Progenitor cell of endocrine pancreas (in vitro differentiated cells): ENCODE measurements at regions not wholly inside any gene's neighbourhood (a gene's known extent, or its start where the extent isn't known, plus 50 kb on each side); places are given as distances from the start of the nearest gene placed in this dataset.
"Not testable (repeated sequence)": the region's sequence is repeated elsewhere in the genome, so short reads cannot be mapped to it uniquely, and the experiment has no call there.

Source experiments
- DNase-seq: peaks from one replicate; pipeline ENCODE4 v3.0.0; 2021; ENCODE audit warnings: low spot score; ENCODE audit not compliant: unreplicated experiment
- H3K27ac Mint-ChIP-seq: 2 replicates; pipeline ENCODE4 v1.8.0; 2021; ENCODE audit warnings: mild to moderate bottlenecking, moderate library complexity, mixed read lengths
- H3K27me3 Mint-ChIP-seq: 2 replicates; pipeline ENCODE4 v1.8.0; 2021; ENCODE audit warnings: mixed read lengths
- H3K36me3 Mint-ChIP-seq: 2 replicates; pipeline ENCODE4 v1.8.0; 2022; ENCODE audit warnings: mixed read lengths; ENCODE audit not compliant: insufficient read depth
- H3K4me1 Mint-ChIP-seq: 2 replicates; pipeline ENCODE4 v1.8.0; 2021; ENCODE audit warnings: low read depth, mixed read lengths
- H3K4me3 Mint-ChIP-seq: 2 replicates; pipeline ENCODE4 v1.8.0; 2021; ENCODE audit warnings: low read depth, mild to moderate bottlenecking, moderate library complexity, mixed read lengths
- H3K9me3 Mint-ChIP-seq: 2 replicates; pipeline ENCODE4 v1.8.0; 2021; ENCODE audit warnings: low read depth, mixed read lengths
- CTCF ChIP-seq: fragments of 200-600 bp; sonication (generic); IDR thresholded peaks from one replicate; pipeline ENCODE4 v1.5.0; 2021; ENCODE audit warnings: antibody characterized with exemption, mild to moderate bottlenecking; ENCODE audit not compliant: unreplicated experiment

GRCh38 chr3:193149998-193150397 lies 91.0 kb upstream of the PLAAT1 start:
- Mint-ChIP-seq H3K4me1 (no peaks in the 10 kb centered on the region), H3K36me3 (no peaks in the 10 kb centered on the region), H3K4me3 (no peak overlapping the region), H3K9me3 (no peaks in the 10 kb centered on the region), H3K27me3 (no peaks in the 10 kb centered on the region), H3K27ac (no peak overlapping the region)
- no peak for TF ChIP-seq CTCF
- no peak for DNase-seq

- not testable (repeated sequence) for H3K27me3 Mint-ChIP-seq, H3K4me3 Mint-ChIP-seq, DNase-seq, H3K27ac Mint-ChIP-seq, H3K4me1 Mint-ChIP-seq, H3K9me3 Mint-ChIP-seq, H3K36me3 Mint-ChIP-seq
Measured at GRCh38 chr3:193155044-193155781, 85.8 kb upstream of the PLAAT1 start.

GRCh38 chr3:193157051-193157450 lies 84.0 kb upstream of the PLAAT1 start:
- no peak for TF ChIP-seq CTCF
- H3K36me3 Mint-ChIP-seq = no peaks in the 10 kb centered on the region
- H3K27me3 Mint-ChIP-seq = peaks cover 3% of the 10 kb centered on the region
- H3K4me3 Mint-ChIP-seq = no peak overlapping the region
- no peak overlapping the region for H3K27ac Mint-ChIP-seq
- peaks cover 2% of the 10 kb centered on the region for H3K9me3 Mint-ChIP-seq
- no peak for DNase-seq
- H3K4me1 Mint-ChIP-seq = no peaks in the 10 kb centered on the region

- DNase-seq = no peak
- peaks cover 2% of the 10 kb centered on the region for H3K4me1 Mint-ChIP-seq
- peaks cover 6% of the 10 kb centered on the region for H3K27me3 Mint-ChIP-seq
- H3K36me3 Mint-ChIP-seq = no peaks in the 10 kb centered on the region
- no peak overlapping the region for H3K4me3 Mint-ChIP-seq
- TF ChIP-seq CTCF = no peak
- H3K27ac Mint-ChIP-seq = no peak overlapping the region
- H3K9me3 Mint-ChIP-seq = no peaks in the 10 kb centered on the region
Measured at GRCh38 chr3:193165431-193166120, 75.4 kb upstream of the PLAAT1 start.

- no peak for DNase-seq
- no peak overlapping the region for H3K27ac Mint-ChIP-seq
- no peaks in the 10 kb centered on the region for H3K9me3 Mint-ChIP-seq
- peaks cover 6% of the 10 kb centered on the region for H3K27me3 Mint-ChIP-seq
- H3K4me1 Mint-ChIP-seq = peaks cover 4% of the 10 kb centered on the region
- no peak for TF ChIP-seq CTCF
- no peaks in the 10 kb centered on the region for H3K36me3 Mint-ChIP-seq
- H3K4me3 Mint-ChIP-seq = no peak overlapping the region
Measured at GRCh38 chr3:193168931-193169330, 72.1 kb upstream of the PLAAT1 start.

- Mint-ChIP-seq H3K27ac (no peak overlapping the region), H3K36me3 (no peaks in the 10 kb centered on the region), H3K27me3 (peaks cover under 1% of the 10 kb centered on the region), H3K9me3 (peaks cover 4% of the 10 kb centered on the region), H3K4me3 (no peak overlapping the region), H3K4me1 (peaks cover 3% of the 10 kb centered on the region)
- DNase-seq = no peak
- no peak for TF ChIP-seq CTCF
Measured at GRCh38 chr3:193174140-193174539, 66.9 kb upstream of the PLAAT1 start.

GRCh38 chr3:193179332-193180012 lies 61.5 kb upstream of the PLAAT1 start:
- H3K4me3 Mint-ChIP-seq, H3K36me3 Mint-ChIP-seq, H3K27me3 Mint-ChIP-seq, H3K9me3 Mint-ChIP-seq, H3K4me1 Mint-ChIP-seq, H3K27ac Mint-ChIP-seq, DNase-seq: not testable (repeated sequence)
